Activated T-cell treated with anti-CD3 and anti-CD28 coated beads for 48 hours (primary cell): ENCODE measurements at regions not wholly inside any gene's neighbourhood (a gene's known extent, or its start where the extent isn't known, plus 50 kb on each side); places are given as distances from the start of the nearest gene placed in this dataset.
"Not testable (repeated sequence)": the region's sequence is repeated elsewhere in the genome, so short reads cannot be mapped to it uniquely, and the experiment has no call there.

Experiments
- DNase-seq: peaks from one replicate; pipeline ENCODE4 v3.0.0-alpha.2; 2020; ENCODE audit warnings: low read depth

DNA sequence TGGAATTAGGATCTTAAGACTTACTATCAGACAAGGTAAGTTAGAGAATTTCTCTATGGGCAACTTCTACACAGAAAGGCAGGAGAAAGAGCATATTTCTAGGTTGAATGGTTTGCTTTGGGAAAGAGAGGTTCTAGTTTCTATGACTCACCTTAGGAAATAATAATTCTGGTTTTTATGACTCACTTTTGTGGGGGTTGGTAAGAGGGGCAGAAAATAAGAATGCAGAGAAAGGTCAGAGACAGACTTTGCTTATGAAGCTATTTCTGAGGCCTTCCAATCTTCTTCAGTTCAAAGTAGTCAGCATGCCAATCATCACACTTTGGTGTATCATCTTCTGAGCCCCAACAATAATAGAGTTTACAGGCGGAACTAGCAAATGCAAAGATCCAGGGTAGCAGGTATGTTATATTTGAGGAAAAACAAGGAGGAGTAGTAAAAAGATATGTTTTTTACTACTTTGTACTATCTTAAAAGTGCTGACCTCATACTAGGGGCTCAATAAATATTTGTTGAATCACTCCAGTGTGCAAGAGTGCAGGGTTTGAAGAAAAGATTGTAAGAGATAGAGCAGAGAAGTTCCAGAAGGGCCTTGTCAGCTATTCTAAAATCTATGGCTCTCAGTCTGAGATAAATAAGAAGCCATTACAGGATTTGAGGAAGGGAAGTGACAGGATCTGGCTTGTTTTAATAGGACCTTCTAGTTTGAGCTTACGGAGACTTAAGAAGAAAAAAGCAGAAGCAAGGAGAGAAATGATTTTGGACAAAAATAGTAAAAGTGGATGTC, 56.7 kb upstream of the LRFN5 start:
- no peak for DNase-seq

DNA sequence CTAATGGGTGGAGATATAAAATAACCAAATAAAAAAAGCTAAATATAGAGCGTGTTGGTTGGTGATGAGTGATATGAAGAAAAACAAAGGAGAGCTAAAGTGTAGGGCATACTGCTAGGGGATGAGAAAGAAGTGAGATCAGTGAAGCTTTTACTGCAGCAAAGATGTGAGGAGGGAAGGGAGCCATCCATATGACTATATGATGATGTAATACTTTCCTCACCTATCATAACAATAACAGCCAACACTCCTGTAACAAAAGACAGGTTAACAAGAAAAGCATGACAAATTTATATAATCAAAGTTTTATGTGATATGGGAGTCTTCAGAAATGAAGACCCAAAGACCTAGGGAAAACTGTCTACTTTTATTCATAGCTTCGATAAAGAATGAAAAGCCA, 57.4 kb upstream of the LRFN5 start:
- no peak for DNase-seq

DNA sequence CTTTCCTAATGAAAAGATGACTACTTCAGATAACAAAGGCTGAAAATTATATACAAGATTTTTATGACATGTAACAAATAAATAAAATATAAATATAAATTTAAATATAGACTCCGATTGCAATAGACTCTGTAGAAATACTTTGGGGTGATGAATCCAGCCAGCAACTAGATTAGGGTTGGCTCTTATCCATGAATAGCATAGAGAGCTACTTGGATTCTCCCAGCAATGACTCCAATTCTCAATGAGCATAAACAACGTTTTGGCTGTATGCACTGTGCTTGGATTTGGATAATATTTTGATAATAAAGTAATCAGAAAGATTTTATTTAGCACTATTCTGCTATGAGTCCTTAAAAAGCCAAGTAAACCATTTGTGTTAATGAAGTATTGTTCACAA, 58.0 kb upstream of the LRFN5 start:
- no peak for DNase-seq

DNA sequence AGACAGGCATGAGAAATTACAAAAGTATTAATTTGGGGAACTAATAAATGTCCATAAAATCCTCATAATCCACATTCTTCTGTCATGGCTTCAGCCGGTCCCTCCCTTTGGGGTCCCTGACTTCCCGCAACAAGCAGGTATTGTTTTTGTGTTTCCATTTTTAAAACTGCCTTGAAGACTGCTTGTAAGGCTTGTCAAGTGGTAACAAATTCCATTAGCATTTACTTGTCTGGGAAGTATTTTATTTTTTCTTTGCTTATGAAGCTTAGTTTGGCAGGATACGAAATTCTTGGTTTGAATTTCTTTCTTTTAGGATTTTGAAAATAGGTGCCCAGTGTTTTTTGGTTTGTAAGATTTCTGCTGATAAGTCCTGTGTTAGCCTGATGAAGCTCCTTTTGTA, 65.3 kb upstream of the LRFN5 start:
- DNase-seq, result no peak

DNA sequence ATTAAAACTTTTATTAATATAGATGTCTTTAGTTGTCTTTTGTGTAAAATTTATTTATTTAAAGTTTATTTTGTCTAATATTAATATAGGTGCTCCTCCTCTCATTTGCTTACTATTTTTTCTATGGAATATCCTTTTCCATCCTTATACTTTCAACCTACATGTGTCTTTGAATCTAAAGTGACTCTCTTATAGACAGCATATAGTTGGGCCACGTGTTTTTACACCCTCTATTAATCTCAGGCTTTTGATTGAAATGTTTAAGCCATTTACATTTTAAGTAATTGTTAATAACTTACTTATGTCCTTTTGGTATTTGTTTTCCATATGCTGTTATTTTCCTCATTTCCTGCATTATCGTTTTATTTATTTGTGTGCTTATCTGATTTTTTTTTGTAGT, 74.4 kb upstream of the LRFN5 start:
- no peak for DNase-seq

DNA sequence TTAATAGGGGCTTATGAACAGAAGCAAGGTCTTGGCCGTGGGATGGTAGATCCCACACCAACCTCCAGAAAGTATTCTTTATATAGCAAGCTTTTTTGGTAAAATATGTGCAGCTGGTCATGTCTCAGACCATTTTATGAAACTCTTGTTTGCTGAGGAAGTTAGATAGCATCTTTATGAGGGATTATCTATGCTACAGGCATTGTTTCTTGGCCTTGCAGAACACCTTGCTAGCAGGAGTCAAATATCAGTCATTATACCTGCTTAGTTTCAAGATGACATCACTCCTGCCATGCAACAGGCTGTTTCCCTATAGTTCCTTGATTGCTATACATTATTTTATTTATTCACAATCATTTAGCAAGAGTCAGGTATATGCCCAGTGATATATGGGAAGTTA, 84.8 kb upstream of the LRFN5 start:
- no peak for DNase-seq

DNA sequence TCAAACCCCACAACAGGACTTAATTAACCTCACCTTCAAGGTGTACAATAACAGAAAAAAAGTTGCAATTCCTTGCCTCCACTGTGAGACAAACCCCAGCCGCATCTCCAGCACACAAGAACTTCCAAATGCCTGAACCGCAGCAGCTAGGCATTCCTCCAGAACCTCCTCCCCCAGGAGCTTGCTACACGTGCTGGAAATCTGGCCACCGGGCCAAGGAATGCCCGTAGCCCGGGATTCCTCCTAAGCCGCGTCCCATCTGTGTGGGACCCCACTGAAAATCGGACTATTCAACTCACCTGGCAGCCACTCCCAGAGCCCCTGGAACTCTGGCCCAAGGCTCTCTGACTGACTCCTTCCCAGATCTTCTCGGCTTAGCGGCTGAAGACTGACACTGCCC, 88.6 kb upstream of the LRFN5 start:
- not testable (repeated sequence) for DNase-seq

DNA sequence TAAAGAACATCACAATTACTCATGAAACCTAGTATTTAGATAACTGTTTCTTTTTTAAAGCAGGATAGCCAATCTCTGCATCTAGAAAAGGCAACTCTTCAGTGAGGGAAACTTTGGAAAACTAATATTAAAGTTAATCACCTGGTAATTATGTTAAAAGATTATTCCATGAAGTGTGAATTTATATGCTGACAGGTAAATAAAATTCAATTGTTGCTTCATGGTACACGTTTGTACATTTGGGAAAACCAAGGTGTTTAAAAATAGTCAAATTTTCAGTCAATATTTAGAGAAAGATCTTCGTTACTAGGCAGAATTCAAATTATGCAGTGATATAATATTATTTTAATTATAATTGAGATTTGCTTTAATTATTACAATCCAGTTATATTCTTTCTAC, 100.1 kb upstream of the LRFN5 start:
- no peak for DNase-seq

DNA sequence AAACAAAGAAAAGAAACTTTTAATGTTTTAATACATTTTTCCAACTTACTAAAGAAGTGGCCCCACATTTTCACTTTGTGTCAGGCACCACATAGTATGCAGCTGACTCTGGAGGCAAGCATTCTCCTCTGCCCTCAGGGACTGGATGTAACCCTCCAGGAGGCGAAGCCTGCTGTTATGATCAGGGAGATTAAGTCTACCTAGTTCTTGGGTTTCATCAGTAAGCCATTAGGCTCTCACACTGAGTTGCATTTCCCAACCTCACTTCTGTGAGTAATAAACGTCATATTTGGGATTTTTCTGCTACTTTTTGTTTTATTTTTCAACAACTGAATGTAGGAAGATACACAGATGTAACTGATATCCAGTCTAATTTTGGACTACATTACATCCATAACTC, 101.2 kb upstream of the LRFN5 start:
- DNase-seq, result no peak

DNA sequence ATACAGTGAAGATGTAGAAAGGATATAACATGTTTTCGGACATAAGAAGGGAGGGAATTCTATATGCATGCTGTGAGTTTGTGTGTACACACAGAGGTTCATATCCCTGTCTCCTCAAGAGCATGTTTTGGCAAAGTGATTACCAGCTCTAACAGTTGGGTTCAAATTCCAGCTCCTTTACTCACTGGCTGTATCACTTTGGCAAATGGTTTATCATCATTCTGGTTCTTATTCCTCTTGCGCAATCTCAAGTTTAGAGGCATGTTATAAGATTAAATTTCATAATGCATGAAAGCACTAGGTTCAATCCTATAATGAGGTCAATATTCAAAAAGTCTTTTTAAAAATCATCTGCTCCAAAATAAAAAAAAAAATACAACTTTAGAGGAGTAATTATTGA, 107.7 kb upstream of the LRFN5 start:
- no peak for DNase-seq

DNA sequence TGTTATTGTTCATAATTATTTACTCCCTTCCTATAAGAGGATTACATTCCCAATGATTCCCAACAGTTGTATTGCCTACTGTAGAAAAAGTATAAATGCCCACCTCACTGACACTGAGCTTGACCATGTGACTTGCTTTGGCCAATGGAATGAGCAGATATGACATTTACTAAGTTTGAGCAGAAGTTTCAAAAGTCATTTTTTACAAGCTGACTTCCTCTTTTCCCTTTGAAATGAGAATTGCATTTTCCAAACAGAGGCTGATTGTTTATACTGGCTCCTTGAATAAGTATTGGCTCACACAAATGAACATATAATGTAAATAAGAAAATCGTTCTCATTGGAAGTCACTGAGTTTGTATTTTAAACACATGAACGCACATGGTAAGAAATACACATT, 116.4 kb upstream of the LRFN5 start:
- no peak for DNase-seq

DNA sequence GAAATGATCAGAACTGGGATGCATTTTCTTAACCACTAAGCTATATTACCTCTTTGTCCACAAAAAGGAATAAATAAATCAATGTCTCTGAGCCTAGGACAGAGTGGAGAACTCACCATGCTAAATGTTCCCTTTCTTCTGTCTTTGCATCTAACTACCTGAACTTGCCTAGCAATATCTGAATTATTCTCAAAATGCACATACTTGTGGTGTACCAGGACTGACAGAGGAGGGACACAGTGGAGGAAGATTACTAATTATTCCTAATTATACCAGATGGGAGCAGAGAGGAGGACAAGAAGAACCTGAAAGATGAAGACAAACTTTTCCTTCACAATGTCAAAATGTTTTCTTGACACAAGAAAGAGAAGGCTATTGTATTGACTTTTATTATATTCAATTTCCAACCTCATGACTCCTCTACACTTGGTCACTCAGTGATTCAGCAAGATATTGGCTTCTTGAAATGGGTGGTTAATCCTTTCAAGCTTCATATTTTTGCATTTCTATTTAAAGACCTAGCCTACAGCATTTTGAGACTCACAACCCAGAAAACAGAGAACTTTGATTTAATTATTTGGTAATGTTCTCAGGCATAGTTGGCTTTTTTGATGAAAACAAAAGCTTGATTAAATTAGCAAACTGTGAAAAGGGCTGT, 117.2 kb upstream of the LRFN5 start:
- DNase-seq, result no peak

DNA sequence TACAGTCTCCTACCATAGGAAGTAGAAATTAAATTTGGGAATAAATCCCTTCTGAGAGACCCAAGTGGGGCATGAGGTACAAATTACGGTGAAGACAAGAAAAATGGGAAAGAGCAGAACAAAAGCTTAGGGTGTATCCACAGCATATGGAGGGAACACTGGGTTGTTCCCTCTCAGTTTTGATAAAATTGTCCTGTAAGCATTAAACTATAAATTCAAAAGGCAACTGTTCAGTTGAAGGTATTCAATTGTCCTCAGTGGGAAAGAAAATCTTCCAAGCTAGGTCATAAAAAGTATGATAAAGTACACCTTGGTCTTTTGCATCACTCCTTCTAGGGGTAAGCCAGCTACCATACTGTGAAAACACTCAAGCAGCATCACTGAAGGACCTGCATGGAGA, 118.3 kb upstream of the LRFN5 start:
- no peak for DNase-seq

DNA sequence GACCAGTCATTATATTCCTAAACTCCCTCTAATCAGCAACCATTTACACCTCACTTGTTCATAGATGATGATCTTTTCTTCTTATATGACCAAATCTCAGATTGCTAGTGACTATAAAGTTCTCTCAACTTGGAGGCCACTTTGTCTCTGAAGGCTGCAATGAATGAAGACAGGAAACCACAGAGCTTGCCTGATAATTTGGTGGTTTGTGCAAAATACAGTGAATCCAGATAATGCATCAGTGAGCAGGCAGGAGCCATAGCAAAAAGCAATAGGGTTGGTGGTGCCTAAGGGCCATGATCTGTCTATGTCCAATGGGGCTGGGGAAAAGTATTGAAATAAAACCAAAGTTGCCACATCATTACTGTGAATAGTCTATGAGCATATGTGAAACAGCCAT, 123.8 kb upstream of the LRFN5 start:
- no peak for DNase-seq

DNA sequence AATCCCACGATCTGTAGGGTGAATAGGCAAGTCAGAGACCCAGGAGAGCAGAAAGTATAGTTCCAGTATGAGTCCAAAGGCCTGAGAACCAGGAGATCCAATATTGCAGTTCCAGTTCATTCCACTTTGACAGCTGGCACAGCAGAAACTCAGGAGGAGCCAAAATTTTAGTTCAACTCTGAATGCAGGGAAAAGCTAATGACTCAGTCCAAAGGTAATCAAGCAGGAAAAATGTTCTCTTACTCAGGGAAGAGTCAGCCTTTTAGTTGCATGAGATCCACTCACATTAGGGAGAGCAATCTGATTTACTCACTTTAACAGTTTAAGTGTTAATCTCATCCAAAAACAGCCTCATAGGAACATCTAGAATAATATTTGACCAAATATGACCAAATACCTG, 130.2 kb upstream of the LRFN5 start:
- DNase-seq, result no peak

DNA sequence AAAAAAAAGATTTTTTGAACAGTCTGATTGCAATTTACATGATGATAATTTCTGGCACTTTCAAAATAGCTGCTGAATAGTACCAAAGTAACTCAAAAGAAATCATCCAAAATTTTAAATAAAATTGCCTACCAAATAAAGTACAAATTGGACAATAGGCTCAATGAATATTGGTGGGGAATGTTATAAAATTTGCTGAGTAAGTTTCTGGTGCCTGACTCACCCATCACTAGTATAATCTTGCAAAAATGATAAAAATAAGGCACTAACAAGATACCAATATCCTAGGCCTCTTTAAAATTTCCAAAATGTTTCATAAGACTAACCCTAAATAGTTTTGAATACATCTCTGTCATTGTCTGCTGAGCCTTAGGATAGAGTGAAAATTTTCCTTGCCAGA, 145.3 kb upstream of the LRFN5 start:
- no peak for DNase-seq

DNA sequence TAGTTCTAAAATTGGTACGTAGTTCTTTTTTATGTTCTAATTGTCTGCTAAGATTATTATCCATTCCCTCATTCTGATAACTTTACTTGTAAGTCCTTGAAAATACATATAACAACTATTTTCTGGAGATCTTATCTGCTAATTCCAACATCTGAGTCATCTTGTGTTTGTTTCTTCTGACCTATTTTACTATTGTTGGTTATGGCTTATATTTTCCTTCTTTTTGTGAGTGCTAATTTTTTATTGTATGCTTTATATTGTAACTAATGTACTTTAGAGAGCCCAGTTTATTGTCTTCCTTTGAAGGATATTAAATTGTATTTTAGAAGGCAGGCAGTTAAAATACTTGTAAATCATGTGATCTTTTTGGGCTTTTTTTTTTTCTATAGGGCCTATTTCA, 149.3 kb upstream of the LRFN5 start:
- no peak for DNase-seq

DNA sequence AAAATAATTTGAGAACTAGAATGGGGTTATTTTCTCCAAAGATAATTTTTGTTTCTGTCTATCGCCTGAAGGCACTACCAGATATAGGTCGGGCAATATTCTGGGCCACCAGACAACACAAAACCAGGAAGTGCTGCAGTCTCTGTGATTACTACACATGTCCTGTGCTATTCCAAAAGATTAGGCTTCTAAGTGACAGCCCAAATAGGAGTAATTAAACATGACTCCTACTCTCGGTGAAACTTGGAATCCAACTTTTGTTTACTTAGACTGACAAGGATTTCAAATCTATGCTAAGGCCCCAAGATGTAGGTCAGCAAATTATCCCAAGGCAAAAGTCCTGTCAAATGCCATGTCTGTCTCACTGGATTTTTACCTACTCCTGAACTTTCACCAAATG, 157.6 kb upstream of the LRFN5 start:
- no peak for DNase-seq

DNA sequence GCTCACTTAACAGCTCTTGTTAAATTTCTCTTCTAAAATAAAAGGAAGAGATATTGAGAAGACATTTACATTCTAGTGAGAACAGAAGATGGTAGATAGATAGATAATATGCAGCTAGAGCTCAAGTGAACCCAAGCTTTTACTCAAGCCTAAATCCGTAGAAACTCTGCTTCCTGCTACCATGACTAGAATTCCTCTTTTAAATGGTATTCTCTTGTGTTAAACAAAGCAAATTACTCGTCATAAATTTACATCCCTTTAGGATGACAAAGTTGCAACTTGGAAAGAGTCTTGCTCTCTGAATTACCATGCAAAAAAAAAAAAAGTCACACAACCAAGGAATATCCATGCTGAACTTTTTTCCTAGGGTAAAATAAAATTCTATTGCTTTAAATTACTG, 160.7 kb upstream of the LRFN5 start:
- DNase-seq, result no peak

DNA sequence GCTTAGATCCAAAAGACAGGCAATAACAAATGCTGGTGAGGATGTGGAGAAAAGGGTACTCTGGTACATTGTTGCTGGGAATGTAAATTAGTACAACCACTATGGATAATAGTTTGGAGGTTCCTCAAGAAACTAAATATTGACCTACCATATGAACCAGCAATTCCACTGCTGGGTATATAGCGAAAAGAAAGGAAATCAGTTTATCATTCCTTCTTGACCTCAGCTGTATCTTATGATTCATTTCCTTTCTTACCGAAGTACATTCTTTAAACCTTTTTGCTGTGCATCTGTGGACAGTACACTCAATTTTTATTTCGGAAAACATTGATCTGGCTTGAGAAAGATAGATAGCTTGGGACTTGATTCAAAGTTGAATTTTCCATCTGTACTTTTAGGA, 183.2 kb upstream of the LRFN5 start:
- no peak for DNase-seq

DNA sequence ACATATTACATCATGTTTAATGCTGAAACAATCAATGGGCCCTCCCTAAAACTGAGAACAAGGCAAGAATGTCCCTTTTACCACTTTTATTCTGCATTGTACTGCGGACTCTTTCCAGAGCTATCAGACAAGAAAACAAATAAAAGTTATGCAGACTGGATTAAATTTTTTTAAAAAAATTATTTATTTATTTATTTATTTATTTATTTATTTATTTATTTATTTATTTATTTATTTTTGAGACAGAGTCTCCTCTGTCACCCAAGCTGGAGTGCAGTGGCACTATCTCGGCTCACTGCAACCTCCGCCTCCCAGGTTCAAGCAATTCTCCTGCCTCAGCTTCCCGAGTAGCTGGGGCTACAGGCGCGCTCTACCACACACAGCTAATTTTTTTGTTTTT, 185.4 kb upstream of the LRFN5 start:
- not testable (repeated sequence) for DNase-seq

DNA sequence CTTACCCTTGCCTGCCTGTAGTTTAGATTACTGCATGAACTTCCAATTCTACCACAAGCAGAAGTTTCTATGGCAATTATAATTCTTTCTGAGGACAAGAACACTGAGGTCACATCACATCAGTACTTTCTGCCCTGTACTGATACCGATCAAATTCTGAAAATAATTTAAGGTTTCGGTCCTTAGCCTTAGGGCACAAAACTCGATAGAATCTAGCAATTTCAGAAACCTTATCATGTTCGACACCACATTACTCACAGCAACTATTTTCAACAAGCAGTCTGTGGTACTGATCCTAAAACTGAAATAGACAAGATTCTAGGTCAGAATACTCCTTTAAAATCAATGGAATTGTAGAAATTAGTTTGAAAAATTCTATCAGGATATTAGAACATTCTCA, 187.0 kb upstream of the LRFN5 start:
- no peak for DNase-seq

DNA sequence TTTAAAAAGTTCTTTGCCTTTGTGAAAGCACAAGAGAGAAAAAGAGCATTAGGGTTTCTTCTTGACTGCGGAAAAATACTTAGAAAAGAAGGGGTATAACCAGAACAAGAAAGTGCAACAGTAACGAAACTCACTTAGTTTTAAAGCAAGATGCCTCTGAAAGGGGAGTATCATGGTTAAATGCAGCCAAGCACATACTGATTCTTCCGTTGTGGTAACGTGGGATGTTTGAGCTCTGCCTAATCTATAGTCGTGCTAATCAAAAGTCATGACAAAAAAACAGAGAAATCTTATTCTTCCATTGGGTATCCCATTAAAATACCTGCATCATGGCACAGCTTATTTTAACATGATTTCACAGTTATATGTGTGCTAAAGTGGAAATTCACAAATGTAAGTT, 187.8 kb upstream of the LRFN5 start:
- no peak for DNase-seq

DNA sequence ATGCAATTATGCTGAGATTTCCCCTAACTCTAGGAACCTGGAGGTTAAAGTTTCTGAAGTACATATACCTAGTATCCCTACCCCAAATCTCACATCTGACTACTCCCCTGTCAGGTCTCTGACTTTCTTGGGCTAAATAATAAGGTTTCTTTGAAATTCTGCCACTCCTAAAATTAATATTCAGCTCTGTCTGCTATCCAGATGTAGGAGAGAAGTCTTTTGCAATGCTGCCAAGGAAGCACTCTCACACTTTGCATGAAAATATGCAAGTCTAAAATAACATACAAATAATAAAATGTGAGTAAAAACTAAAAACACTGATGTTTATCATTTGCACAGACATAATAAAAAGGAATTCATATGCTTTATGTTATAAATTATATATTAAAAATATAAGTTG, 196.9 kb upstream of the LRFN5 start:
- DNase-seq, result no peak
